ENCODE measurements at regions not wholly inside any gene's neighbourhood (a gene's known extent, or its start where the extent isn't known, plus 50 kb on each side); places are given as distances from the start of the nearest gene placed in this dataset.
"Not testable (repeated sequence)": the region's sequence is repeated elsewhere in the genome, so short reads cannot be mapped to it uniquely, and the experiment has no call there.

DNA sequence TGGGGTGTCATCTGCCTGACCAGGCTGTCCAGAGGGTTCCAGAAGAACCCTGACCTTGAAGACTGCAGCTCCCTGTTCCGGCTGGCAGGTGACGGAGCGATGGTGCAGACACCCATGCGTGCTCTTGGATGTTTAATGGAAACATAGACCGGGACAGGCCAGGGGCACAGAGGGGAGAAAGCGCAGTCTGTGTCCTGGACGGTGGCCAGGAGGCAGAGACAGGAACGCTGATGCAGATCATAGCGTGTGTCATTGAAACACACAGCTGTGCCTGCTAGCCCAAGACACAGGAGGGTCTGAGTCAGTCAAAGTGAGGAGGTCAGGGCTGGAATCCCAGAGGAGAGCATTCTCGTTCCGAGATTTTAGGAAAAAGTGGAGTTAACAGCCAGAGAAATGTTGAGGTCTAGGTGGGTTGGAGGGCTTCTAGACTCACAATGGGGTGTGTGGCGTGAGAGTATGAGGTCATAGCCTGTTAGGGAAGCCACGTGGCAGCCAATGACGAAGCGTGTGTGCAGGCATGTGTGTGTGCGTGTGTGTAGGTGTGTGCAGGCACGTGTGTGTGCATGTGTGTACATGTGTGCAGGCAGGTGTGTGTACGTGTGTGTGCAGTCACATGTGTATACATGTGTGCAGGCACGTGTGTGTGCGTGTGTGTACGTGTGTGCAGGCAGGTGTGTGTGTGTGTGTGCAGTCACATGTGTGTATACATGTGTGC lies 167.0 kb downstream of the ERMARD start:
- no peak for DNase-seq

- DNase-seq, result no peak
Observed at GRCh38 chr6:169917153-169917552, 165.7 kb downstream of the ERMARD start.

- DNase-seq, result no peak
Observed at GRCh38 chr6:169915769-169916550, 164.5 kb downstream of the ERMARD start.

DNA sequence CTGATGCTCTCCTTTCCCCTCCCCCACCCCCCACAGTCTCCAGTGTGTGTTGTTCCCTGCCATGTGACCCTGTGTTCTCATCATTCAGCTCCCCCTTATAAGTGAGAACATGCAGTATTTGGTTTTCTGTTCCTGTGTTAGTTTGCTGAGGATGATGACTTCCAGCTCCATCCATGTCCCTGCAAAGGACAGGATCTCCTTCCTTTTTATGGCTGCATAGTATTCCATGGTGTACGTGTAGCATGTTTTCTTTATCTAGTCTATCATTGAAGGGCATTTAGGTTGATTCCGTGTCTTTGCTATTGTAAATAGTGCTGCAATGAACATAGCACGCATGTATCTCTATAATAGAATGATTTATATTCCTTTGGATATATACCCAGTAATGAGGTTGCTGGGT lies 162.3 kb downstream of the ERMARD start:
- DNase-seq, result not testable (repeated sequence)

DNA sequence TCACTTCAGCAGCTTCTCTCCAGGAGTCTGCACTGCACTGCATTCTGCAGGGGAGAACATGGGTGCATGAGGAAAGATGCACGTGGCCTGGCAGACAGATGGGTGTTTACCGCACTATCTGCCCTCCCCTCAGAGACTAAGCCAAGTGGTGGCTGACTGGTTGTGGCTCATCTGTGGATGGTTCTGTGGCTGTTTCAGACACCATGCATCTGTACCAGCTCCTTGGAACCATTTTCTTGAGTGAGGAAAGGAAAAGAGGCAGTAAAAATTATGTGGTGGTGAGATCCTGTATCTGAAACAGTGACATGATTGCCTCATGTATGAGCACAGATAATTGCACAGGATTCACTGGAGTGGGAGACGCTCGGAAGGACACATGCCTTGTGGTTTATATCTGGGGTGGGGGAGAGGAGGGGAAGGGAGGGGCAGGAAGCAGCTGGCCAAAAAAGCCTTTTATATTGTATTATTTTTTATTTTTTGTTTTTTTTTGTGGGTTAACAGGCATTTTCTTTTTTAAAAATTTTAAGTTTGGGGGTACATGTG lies 161.7 kb downstream of the ERMARD start:
- no peak for DNase-seq

- no peak for DNase-seq
Observed at GRCh38 chr6:169912266-169913095, 161.1 kb downstream of the ERMARD start.

DNA sequence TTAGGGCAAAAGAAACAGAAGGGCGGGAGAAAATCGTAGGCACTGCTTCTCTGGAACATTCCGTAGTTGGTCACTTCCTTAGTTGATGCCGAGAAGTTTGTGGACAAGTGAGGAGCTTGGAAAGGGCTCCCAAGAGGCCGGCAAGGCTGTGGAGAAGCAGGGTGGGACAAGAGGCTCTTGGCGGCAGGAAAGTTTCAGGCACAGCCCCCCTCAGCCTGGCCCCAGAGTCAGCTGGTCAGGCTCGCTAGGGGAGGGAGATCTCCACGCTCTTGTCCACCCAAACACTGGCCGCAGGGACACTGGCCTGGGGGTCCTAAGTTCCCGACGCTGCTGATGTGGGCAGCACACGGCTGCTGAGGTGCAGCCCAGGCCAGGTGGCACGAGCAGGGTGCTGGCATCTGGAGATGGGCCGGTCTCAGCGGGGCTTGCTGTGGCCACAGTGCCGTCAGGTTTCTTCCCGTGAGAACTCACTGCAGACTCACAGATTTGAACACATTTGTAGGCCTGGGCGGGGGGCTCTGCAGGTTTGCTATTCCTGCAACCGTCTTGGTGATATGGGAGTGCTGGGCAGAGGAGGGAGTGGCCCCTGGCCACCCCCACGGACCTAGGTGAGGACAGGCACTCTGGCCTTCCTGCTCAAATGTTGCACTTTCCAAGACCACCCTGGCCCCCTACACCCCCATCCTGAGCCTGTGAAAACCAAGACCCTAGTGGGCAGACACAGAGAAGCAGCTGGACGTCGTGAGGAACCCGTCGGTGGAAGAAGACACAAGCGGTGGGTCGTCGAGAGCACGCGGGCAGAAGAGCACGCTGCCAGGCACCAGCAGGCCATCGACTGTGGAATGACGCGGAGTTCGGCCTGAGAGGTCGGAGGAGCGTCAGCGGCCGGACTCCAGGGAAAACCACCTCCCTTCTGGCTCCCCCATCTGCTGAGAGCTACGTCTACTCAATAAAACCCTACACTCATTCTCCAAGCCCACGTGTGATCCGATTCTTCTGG lies 160.1 kb downstream of the ERMARD start:
- DNase-seq, result no peak

GRCh38 chr6:169909113-169909512 lies 157.7 kb downstream of the ERMARD start:
- DNase-seq, result no peak

GRCh38 chr6:169908403-169908933 lies 157.0 kb downstream of the ERMARD start:
- DNase-seq, result no peak

GRCh38 chr6:169907419-169908115 lies 156.1 kb downstream of the ERMARD start:
- DNase-seq, result no peak

- no peak for DNase-seq
Observed at GRCh38 chr6:169906688-169907418, 155.4 kb downstream of the ERMARD start.

- no peak for DNase-seq
Observed at GRCh38 chr6:169906004-169906687, 154.7 kb downstream of the ERMARD start.

- DNase-seq, result no peak
Observed at GRCh38 chr6:169905041-169905807, 153.8 kb downstream of the ERMARD start.

- DNase-seq, result no peak
Observed at GRCh38 chr6:169904051-169904922, 152.9 kb downstream of the ERMARD start.

DNA sequence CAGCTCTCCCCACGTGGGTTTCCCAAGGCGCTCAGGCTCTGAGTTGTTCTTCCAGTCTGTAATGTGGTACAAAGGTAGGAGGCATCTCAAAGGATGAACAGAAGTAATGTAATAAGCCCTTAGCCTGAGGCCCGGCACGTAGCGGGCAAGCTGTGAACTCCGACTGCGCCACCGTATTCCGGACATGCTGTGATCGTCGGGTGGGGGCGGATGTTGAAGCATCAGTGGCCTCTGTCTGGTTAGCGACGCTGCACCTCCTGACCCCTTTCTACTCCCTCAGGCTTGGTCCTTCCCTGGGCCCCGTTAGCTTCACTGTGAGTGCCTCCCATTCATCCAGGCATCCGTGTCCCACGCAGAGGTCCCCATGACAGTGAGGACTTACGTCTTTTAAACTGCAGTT lies 151.7 kb downstream of the ERMARD start:
- no peak for DNase-seq

DNA sequence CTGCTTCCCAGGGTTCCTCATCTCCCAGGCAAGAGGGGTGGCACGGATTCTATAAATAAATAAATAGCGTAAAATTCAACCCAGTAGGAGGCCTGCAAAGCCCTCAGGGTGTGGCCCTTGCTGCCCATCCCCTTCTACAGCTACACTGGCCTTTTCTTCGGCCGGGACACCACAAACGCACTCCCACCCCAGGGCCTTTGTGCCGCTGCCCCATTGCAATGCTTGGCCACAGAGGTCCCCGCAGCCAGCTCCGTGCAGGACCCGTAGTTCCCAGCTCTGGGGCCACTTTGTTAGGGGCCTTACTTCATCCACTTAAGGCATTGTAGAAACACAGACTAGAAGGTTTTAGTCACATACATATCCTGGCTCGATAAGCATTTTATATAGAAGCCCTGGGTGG lies 151.2 kb downstream of the ERMARD start:
- DNase-seq, result no peak

DNA sequence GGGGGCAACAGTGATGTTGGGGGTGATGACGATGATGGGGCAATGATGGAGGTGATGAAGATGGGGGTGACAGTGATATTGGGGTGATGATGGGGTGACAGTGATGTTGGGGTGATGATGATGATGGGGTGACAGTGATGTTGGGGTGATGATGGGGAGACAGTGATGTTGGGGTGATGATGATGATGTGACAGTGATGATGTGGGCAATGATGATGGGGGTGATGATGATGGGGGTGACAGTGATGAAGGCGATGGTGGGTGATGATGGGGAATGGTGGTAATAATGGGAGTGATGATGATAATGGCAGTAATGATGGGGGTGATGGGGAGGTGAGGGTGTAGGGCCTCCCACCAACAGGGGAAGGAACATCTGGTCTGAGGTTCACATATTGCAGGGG lies 150.6 kb downstream of the ERMARD start:
- DNase-seq, result no peak

Measured in GDM1 (cell line).